ENCODE measurements at regions not wholly inside any gene's neighbourhood (a gene's known extent, or its start where the extent isn't known, plus 50 kb on each side); places are given as distances from the start of the nearest gene placed in this dataset.

GRCh38 chr6:153405931-153406330 is 274.8 kb upstream of the RGS17 start:
- no peak for TF ChIP-seq POLR2A (IDR thresholded peaks at IDR 0.05; ENCODE audit: control extremely low read depth in 1 of 2, low read depth in 2 of 2, low read length in 2 of 2)
- no peak for TF ChIP-seq EZH2 (IDR thresholded peaks at IDR 0.05; ENCODE audit: low read depth, low read length, severe bottlenecking)
